Glutamatergic neuron (in vitro differentiated cells): ENCODE measurements at regions not wholly inside any gene's neighbourhood (a gene's known extent, or its start where the extent isn't known, plus 50 kb on each side); places are given as distances from the start of the nearest gene placed in this dataset.

Source experiments
- DNase-seq: peaks from one replicate; pipeline ENCODE4 v3.0.0; 2022
- H3K27ac Mint-ChIP-seq: one replicate; pipeline ENCODE4 v1.8.0; 2020; ENCODE audit warnings: mild to moderate bottlenecking, mixed read lengths, inconsistent platforms; ENCODE audit not compliant: unreplicated experiment
- H3K27me3 Mint-ChIP-seq: one replicate; pipeline ENCODE4 v1.8.0; 2020; ENCODE audit warnings: mild to moderate bottlenecking, moderate library complexity, mixed read lengths, inconsistent platforms; ENCODE audit not compliant: unreplicated experiment
- H3K36me3 Mint-ChIP-seq: one replicate; pipeline ENCODE4 v1.8.0; 2020; ENCODE audit warnings: mild to moderate bottlenecking, mixed read lengths, inconsistent platforms; ENCODE audit not compliant: unreplicated experiment
- H3K4me1 Mint-ChIP-seq: one replicate; pipeline ENCODE4 v1.8.0; 2020; ENCODE audit warnings: mild to moderate bottlenecking, low read depth, mixed read lengths, inconsistent platforms; ENCODE audit not compliant: unreplicated experiment
- H3K4me3 Mint-ChIP-seq: one replicate; pipeline ENCODE4 v1.8.0; 2020; ENCODE audit warnings: mild to moderate bottlenecking, mixed read lengths, inconsistent platforms; ENCODE audit not compliant: unreplicated experiment
- H3K9me3 Mint-ChIP-seq: one replicate; pipeline ENCODE4 v1.8.0; 2020; ENCODE audit warnings: mild to moderate bottlenecking, moderate library complexity, mixed read lengths, inconsistent platforms; ENCODE audit not compliant: unreplicated experiment
- TF ChIP-seq, protein P1 (sequence below): fragments of 200-600 bp; sonication (generic); IDR thresholded peaks from one replicate; pipeline ENCODE4 v1.5.0; 2021; ENCODE audit not compliant: partially characterized antibody, unreplicated experiment

DNA sequence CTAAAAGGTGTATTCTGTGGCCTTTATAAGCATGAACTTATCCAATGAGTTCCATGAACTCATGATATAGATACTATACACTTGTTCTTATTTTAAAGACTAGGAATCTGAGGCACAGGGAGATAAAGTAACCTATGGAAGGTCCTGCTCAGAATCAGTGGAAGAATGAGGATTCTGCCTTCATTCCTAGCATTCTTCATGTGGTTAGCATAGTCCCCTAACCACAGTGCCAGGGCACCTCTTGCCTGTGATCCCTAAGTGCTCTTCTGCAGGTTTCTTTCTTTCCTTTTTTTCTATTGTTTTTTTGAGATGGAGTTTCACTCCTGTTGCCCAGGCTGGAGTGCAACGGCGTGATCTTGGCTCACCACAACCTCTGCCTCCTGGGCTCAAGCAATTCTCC is 174.1 kb downstream of the C9orf152 start:
- H3K27ac Mint-ChIP-seq, result no peak overlapping the region
- TF ChIP-seq, protein P1, sequence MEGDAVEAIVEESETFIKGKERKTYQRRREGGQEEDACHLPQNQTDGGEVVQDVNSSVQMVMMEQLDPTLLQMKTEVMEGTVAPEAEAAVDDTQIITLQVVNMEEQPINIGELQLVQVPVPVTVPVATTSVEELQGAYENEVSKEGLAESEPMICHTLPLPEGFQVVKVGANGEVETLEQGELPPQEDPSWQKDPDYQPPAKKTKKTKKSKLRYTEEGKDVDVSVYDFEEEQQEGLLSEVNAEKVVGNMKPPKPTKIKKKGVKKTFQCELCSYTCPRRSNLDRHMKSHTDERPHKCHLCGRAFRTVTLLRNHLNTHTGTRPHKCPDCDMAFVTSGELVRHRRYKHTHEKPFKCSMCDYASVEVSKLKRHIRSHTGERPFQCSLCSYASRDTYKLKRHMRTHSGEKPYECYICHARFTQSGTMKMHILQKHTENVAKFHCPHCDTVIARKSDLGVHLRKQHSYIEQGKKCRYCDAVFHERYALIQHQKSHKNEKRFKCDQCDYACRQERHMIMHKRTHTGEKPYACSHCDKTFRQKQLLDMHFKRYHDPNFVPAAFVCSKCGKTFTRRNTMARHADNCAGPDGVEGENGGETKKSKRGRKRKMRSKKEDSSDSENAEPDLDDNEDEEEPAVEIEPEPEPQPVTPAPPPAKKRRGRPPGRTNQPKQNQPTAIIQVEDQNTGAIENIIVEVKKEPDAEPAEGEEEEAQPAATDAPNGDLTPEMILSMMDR, result no peak
- no peak for DNase-seq

DNA sequence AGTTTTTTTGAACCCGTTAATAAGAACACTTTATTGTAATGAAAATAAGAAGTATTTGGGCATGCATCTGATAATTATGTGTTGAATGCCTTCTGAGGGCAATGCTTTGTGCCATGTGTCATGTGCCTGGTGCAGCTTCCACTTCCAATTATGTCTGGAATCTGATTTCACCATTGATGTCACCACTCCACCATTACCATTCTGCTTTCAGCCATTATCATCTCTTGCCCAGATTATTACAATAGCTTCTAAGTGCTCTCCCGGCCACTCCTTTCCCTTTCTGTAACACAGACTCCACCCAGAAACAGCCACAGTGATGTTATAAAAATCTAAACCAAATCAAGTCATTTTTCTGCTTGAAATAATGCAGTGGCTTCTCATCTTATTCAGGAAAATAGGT is 171.7 kb downstream of the C9orf152 start:
- Mint-ChIP-seq H3K4me1 (no peaks in the 10 kb centered on the region), H3K36me3 (no peaks in the 10 kb centered on the region), H3K27ac (no peak overlapping the region), H3K9me3 (peaks cover 1% of the 10 kb centered on the region), H3K27me3 (no peaks in the 10 kb centered on the region), H3K4me3 (no peak overlapping the region)
- DNase-seq, result no peak
- TF ChIP-seq, protein P1, result no peak

More for the DNA sequence above, 174.1 kb downstream of the C9orf152 start:
- Mint-ChIP-seq H3K9me3 (peaks cover 1% of the 10 kb centered on the region), H3K4me1 (peaks cover 9% of the 10 kb centered on the region), H3K27me3 (no peaks in the 10 kb centered on the region), H3K36me3 (no peaks in the 10 kb centered on the region), H3K4me3 (no peak overlapping the region)

DNA sequence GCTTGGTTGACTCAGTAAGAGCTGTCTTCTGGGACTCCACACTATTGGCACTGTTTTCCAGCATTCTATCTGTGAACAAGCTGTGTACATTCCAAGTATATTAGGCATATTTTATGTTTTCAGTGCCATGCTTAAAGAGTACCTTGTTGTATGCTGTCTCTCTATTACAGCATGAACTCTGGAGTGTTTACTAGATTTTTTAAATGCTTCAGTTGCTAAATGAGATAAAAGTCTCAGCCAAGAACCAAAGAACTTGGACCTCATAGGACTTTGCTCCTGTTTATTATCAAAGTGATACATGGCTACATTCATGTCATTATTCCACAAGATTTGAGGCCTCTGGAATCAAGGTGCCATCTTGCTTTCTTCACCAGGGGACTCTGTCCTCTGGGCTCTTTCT is 167.2 kb downstream of the C9orf152 start:
- H3K27me3 Mint-ChIP-seq, result peaks cover 1% of the 10 kb centered on the region
- peaks cover 4% of the 10 kb centered on the region for H3K9me3 Mint-ChIP-seq
- no peak overlapping the region for H3K4me3 Mint-ChIP-seq
- TF ChIP-seq, protein P1, result no peak
- H3K36me3 Mint-ChIP-seq, result peaks cover 4% of the 10 kb centered on the region
- no peak overlapping the region for H3K27ac Mint-ChIP-seq
- no peak for DNase-seq
- peaks cover 1% of the 10 kb centered on the region for H3K4me1 Mint-ChIP-seq

DNA sequence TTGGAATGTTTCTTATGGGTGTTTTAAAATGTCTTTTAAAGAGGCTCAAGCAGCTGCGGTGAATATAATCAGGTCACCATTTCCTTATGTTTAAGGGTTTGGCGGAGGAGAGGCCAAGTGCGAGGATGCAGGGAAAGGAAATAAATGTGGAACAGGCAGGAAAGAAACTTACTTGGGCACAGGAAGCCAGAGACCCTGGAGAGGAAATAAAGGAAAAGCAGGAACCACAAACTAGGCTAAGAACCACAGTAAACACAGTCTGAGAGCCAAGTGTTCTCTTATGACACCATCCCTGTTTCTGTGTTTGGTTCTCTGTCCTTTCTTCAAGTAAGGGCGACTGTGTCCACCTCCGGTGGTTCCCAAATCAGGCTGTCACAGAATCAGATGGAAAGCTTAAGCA is 166.5 kb downstream of the C9orf152 start:
- H3K4me3 Mint-ChIP-seq, result no peak overlapping the region
- H3K36me3 Mint-ChIP-seq, result peaks cover 4% of the 10 kb centered on the region
- peaks cover 1% of the 10 kb centered on the region for H3K4me1 Mint-ChIP-seq
- H3K27ac Mint-ChIP-seq, result no peak overlapping the region
- H3K27me3 Mint-ChIP-seq, result peaks cover 1% of the 10 kb centered on the region
- TF ChIP-seq, protein P1, result no peak
- DNase-seq, result no peak
- H3K9me3 Mint-ChIP-seq, result peaks cover 4% of the 10 kb centered on the region

GRCh38 chr9:110047232-110047954 is 160.6 kb downstream of the C9orf152 start:
- Mint-ChIP-seq H3K4me1 (peaks cover 19% of the 10 kb centered on the region), H3K9me3 (peaks cover 22% of the 10 kb centered on the region), H3K4me3 (peak overlapping the region; percentile 95), H3K27me3 (peaks cover 20% of the 10 kb centered on the region), H3K27ac (peak overlapping the region; percentile 99), H3K36me3 (peaks cover 4% of the 10 kb centered on the region)
- TF ChIP-seq, protein P1, result no peak
- DNase-seq, result no peak
